Neural cell (in vitro differentiated cells): ENCODE measurements at regions not wholly inside any gene's neighbourhood (a gene's known extent, or its start where the extent isn't known, plus 50 kb on each side); places are given as distances from the start of the nearest gene placed in this dataset.

Source experiments
- CTCF ChIP-seq: fragments of 450-650 bp; IDR thresholded peaks from 2 replicates; pipeline ENCODE4 v1.5.1; 2014; ENCODE audit warnings: antibody characterized with exemption, mild to moderate bottlenecking, moderate library complexity; ENCODE audit not compliant: poor library complexity, severe bottlenecking
- EZH2 ChIP-seq: fragments of 200-600, 300-800 bp; shearing (Covaris generic), sonication (generic); IDR thresholded peaks from 2 replicates; pipeline ENCODE4 v1.6.1; 2014; ENCODE audit warnings: antibody characterized with exemption, low read length, borderline replicate concordance, mild to moderate bottlenecking; ENCODE audit not compliant: insufficient read depth, poor library complexity, severe bottlenecking

GRCh38 chr19:29048873-29049272, 164.1 kb downstream of the UQCRFS1 start:
- TF ChIP-seq CTCF, result no peak
- no peak for TF ChIP-seq EZH2
